Mesendoderm (in vitro differentiated cells): ENCODE measurements at regions not wholly inside any gene's neighbourhood (a gene's known extent, or its start where the extent isn't known, plus 50 kb on each side); places are given as distances from the start of the nearest gene placed in this dataset.

Experiments used
- DNase-seq: peaks from one replicate; pipeline ENCODE4 v3.0.0; 2013
- H2AK5ac ChIP-seq: 2 replicates; pipeline ENCODE4 v1.6.1; 2013; ENCODE audit warnings: low read length, inconsistent platforms
- H2BK120ac ChIP-seq: 2 replicates; pipeline ENCODE4 v1.6.1; 2013; ENCODE audit warnings: low read depth, mild to moderate bottlenecking, low read length, moderate library complexity, mixed read lengths
- H2BK15ac ChIP-seq: replicated peaks from 2 replicates; pipeline ENCODE4 v1.6.1; 2013; ENCODE audit warnings: low read depth, mild to moderate bottlenecking, moderate library complexity
- H2BK5ac ChIP-seq: 2 replicates; pipeline ENCODE4 v1.6.1; 2013; ENCODE audit warnings: low read length, inconsistent platforms
- H3K18ac ChIP-seq: 2 replicates; pipeline ENCODE4 v1.6.1; 2013; ENCODE audit warnings: mild to moderate bottlenecking, low read length, mixed read lengths
- H3K23ac ChIP-seq: one replicate; pipeline ENCODE4 v1.6.1; 2013; ENCODE audit warnings: low read length
- H3K27ac ChIP-seq: 2 replicates; pipeline ENCODE4 v1.5.1; 2013; ENCODE audit warnings: low read depth, mild to moderate bottlenecking, inconsistent platforms, low read length, moderate library complexity
- H3K27me3 ChIP-seq: 2 replicates; pipeline ENCODE4 v1.6.1; 2013; ENCODE audit warnings: low read length, control low read depth, mild to moderate bottlenecking, inconsistent platforms; ENCODE audit not compliant: insufficient read depth, poor library complexity
- H3K36me3 ChIP-seq: 2 replicates; pipeline ENCODE4 v1.6.1; 2013; ENCODE audit warnings: low read length, inconsistent platforms; ENCODE audit not compliant: control insufficient read depth, insufficient read depth
- H3K4ac ChIP-seq: one replicate; pipeline ENCODE4 v1.6.1; 2013; ENCODE audit warnings: low read depth, mild to moderate bottlenecking, low read length, moderate library complexity
- H3K4me1 ChIP-seq: 2 replicates; pipeline ENCODE4 v1.6.1; 2013; ENCODE audit warnings: low read depth, low read length, inconsistent platforms; ENCODE audit not compliant: control insufficient read depth
- H3K4me2 ChIP-seq: 2 replicates; pipeline ENCODE4 v1.6.1; 2013; ENCODE audit warnings: low read length
- H3K4me3 ChIP-seq: 2 replicates; pipeline ENCODE4 v1.5.1; 2013; ENCODE audit warnings: mild to moderate bottlenecking, low read length
- H3K56ac ChIP-seq: one replicate; pipeline ENCODE4 v1.6.1; 2013; ENCODE audit warnings: low read length
- H3K79me1 ChIP-seq: 2 replicates; pipeline ENCODE4 v1.6.1; 2013; ENCODE audit warnings: low read length, inconsistent platforms
- H3K79me2 ChIP-seq: 2 replicates; pipeline ENCODE4 v1.6.1; 2013; ENCODE audit warnings: mild to moderate bottlenecking, low read length; ENCODE audit not compliant: control insufficient read depth, insufficient read depth
- H3K9ac ChIP-seq: 2 replicates; pipeline ENCODE4 v1.6.1; 2013; ENCODE audit warnings: low read length, inconsistent platforms
- H4K5ac ChIP-seq: one replicate; pipeline ENCODE4 v1.6.1; 2013; ENCODE audit warnings: low read length
- H4K8ac ChIP-seq: one replicate; pipeline ENCODE4 v1.6.1; 2013; ENCODE audit warnings: low read depth, mild to moderate bottlenecking, control low read depth, low read length, moderate library complexity
- WGBS: extraction: QIAGEN DNeasy Blood & Tissue Kit; methylation state at CpG from one replicate; pipeline ENCODE4 v1.1.7; 2013; ENCODE audit warnings: low lambda C conversion rate, missing lambda C conversion rate; ENCODE audit not compliant: insufficient coverage; ENCODE audit errors: extremely low coverage; 5-methylcytosine and 5-hydroxymethylcytosine counted together

GRCh38 chr5:155091063-155091648 is 77.6 kb downstream of the KIF4B start:
- Histone ChIP-seq H3K4ac (no peak overlapping the region), H3K27me3 (no peaks in the 10 kb centered on the region), H3K36me3 (no peaks in the 10 kb centered on the region), H3K56ac (no peak overlapping the region), H3K4me2 (no peak overlapping the region), H2BK120ac (no peak overlapping the region), H3K79me1 (no peaks in the 10 kb centered on the region), H3K23ac (no peak overlapping the region), H3K79me2 (no peaks in the 10 kb centered on the region), H3K4me3 (no peak overlapping the region), H3K9ac (no peak overlapping the region), H3K27ac (no peak overlapping the region), H4K8ac (no peak overlapping the region), H2AK5ac (no peak overlapping the region), H2BK15ac (no peak overlapping the region), H2BK5ac (no peak overlapping the region), H3K18ac (no peak overlapping the region), H4K5ac (no peak overlapping the region), H3K4me1 (no peaks in the 10 kb centered on the region)
- no peak for DNase-seq
- WGBS: no CpG with 5 or more reads among the region's 2 CpGs

- H3K4me2 ChIP-seq: no peak overlapping the region
- no peak overlapping the region for H2BK5ac ChIP-seq
- no peak overlapping the region for H3K4ac ChIP-seq
- no peak overlapping the region for H2AK5ac ChIP-seq
- no peaks in the 10 kb centered on the region for H3K4me1 ChIP-seq
- H3K4me3 ChIP-seq: no peak overlapping the region
- H3K27ac ChIP-seq: no peak overlapping the region
- no peak overlapping the region for H3K56ac ChIP-seq
- H3K18ac ChIP-seq: no peak overlapping the region
- no CpG with 5 or more reads among the region's 2 CpGs for WGBS
- no peak for DNase-seq
- H3K9ac ChIP-seq: no peak overlapping the region
- no peaks in the 10 kb centered on the region for H3K36me3 ChIP-seq
- no peak overlapping the region for H2BK15ac ChIP-seq
- H4K5ac ChIP-seq: no peak overlapping the region
- no peak overlapping the region for H3K23ac ChIP-seq
- H2BK120ac ChIP-seq: no peak overlapping the region
- H3K79me2 ChIP-seq: no peaks in the 10 kb centered on the region
- H3K27me3 ChIP-seq: no peaks in the 10 kb centered on the region
- H3K79me1 ChIP-seq: no peaks in the 10 kb centered on the region
- H4K8ac ChIP-seq: no peak overlapping the region
Observed at GRCh38 chr5:155091768-155092717, 78.5 kb downstream of the KIF4B start.

- no peak overlapping the region for H3K23ac ChIP-seq
- H3K4me3 ChIP-seq: no peak overlapping the region
- H3K56ac ChIP-seq: no peak overlapping the region
- H3K18ac ChIP-seq: no peak overlapping the region
- no peak overlapping the region for H3K9ac ChIP-seq
- no peak overlapping the region for H3K4me2 ChIP-seq
- H4K8ac ChIP-seq: no peak overlapping the region
- no peaks in the 10 kb centered on the region for H3K36me3 ChIP-seq
- H3K79me2 ChIP-seq: no peaks in the 10 kb centered on the region
- no peak overlapping the region for H3K4ac ChIP-seq
- no peak overlapping the region for H2BK15ac ChIP-seq
- no peak overlapping the region for H2BK120ac ChIP-seq
- H3K4me1 ChIP-seq: no peaks in the 10 kb centered on the region
- no CpG with 5 or more reads among the region's 1 CpG for WGBS
- no peak for DNase-seq
- H2AK5ac ChIP-seq: no peak overlapping the region
- H3K27me3 ChIP-seq: no peaks in the 10 kb centered on the region
- no peak overlapping the region for H3K27ac ChIP-seq
- no peak overlapping the region for H2BK5ac ChIP-seq
- H3K79me1 ChIP-seq: no peaks in the 10 kb centered on the region
- H4K5ac ChIP-seq: no peak overlapping the region
Observed at GRCh38 chr5:155094455-155094854, 80.9 kb downstream of the KIF4B start.

GRCh38 chr5:155097995-155098394 is 84.4 kb downstream of the KIF4B start:
- Histone ChIP-seq H4K8ac (no peak overlapping the region), H3K79me1 (no peaks in the 10 kb centered on the region), H3K79me2 (no peaks in the 10 kb centered on the region), H4K5ac (no peak overlapping the region), H2BK120ac (no peak overlapping the region), H2BK5ac (no peak overlapping the region), H3K4me1 (no peaks in the 10 kb centered on the region), H3K27me3 (no peaks in the 10 kb centered on the region), H3K18ac (no peak overlapping the region), H3K4me2 (no peak overlapping the region), H3K23ac (no peak overlapping the region), H2BK15ac (no peak overlapping the region), H2AK5ac (no peak overlapping the region), H3K27ac (no peak overlapping the region), H3K4me3 (no peak overlapping the region), H3K56ac (no peak overlapping the region), H3K9ac (no peak overlapping the region), H3K4ac (no peak overlapping the region), H3K36me3 (no peaks in the 10 kb centered on the region)
- no peak for DNase-seq
- no CpG with 5 or more reads among the region's 2 CpGs for WGBS

GRCh38 chr5:155098433-155098832 is 84.9 kb downstream of the KIF4B start:
- Histone ChIP-seq H4K8ac (no peak overlapping the region), H3K27ac (no peak overlapping the region), H3K4me2 (no peak overlapping the region), H2AK5ac (no peak overlapping the region), H3K18ac (no peak overlapping the region), H3K27me3 (no peaks in the 10 kb centered on the region), H3K4ac (no peak overlapping the region), H2BK120ac (no peak overlapping the region), H3K79me2 (no peaks in the 10 kb centered on the region), H3K9ac (no peak overlapping the region), H4K5ac (no peak overlapping the region), H3K36me3 (no peaks in the 10 kb centered on the region), H3K79me1 (no peaks in the 10 kb centered on the region), H3K23ac (no peak overlapping the region), H2BK15ac (no peak overlapping the region), H3K56ac (no peak overlapping the region), H3K4me3 (no peak overlapping the region), H2BK5ac (no peak overlapping the region), H3K4me1 (no peaks in the 10 kb centered on the region)
- no peak for DNase-seq
- no CpG with 5 or more reads among the region's 1 CpG for WGBS
